NCI-H2227 treated with DMSO at 0.1 percent for 48 hours (cell line): ENCODE measurements at regions not wholly inside any gene's neighbourhood (a gene's known extent, or its start where the extent isn't known, plus 50 kb on each side); places are given as distances from the start of the nearest gene placed in this dataset.
"Not testable (repeated sequence)": the region's sequence is repeated elsewhere in the genome, so short reads cannot be mapped to it uniquely, and the experiment has no call there.

Source experiments
- DNase-seq: peaks from one replicate; lab custom pipeline; 2025; lab: John Stamatoyannopoulos, UW

GRCh38 chr4:79743014-79743413 lies 330.0 kb downstream of the ANTXR2 start:
- DNase-seq = no peak

- no peak for DNase-seq
Observed at GRCh38 chr4:79739912-79740311, 331.9 kb upstream of the GK2 start.

GRCh38 chr4:79723507-79723906 lies 315.5 kb upstream of the GK2 start:
- no peak for DNase-seq

DNA sequence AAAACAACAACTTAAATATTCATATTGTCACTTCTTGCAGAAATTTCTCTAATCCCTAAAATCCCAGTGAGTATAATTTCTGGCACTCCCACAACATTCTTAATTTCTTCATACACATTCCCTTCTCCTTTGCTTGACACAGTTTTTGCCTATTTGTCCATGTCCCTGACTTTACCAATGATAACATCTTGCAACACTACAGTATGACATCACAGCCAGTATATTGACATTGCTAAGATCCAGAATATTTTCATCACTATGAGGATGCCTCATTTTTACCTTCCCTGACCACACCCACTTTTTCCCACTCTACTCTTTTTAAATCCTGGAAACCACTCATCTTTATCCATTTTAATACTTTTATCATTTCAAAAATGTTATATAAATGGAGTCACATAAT lies 292.3 kb upstream of the GK2 start:
- DNase-seq = no peak

GRCh38 chr4:79697444-79697843 lies 289.4 kb upstream of the GK2 start:
- DNase-seq = no peak

- not testable (repeated sequence) for DNase-seq
Observed at GRCh38 chr4:79696534-79696933, 288.5 kb upstream of the GK2 start.

DNA sequence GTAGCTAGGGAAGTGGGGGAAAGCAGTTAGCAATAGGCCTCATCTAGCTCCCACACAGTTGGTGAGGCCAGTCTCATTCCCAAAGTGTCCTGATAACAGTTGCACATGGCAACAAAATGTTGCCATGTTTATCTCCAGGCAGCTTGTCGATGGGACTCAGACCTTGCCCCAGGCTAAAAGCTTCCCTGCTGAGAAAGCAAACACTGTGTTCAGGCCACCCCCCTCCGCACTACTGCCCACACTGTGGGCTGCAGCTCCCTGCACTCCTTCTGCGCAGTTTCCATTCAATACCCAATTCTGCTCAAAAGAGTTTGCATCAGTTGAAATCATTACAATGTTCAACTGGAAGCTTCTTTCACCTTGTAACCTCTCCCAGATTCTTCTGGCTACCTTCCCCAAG lies 287.8 kb upstream of the GK2 start:
- no peak for DNase-seq

DNA sequence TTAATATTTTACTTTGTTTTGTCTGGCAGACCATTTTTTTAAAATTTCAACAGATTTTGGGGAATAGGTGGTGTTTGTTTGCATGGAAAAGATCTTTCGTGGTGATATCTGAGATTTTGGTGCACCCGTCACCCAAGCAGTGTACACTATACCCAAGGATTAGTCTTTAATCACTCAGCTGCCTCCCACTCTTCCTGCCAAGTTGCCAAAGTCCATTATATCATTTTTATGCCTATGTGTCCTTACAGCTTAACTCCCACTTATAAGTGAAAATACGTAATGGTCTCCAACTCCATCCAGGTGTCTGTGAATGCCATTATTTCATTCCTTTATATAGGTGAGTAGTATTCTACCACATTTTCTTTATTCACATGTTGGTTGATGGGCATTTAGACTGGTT lies 281.7 kb upstream of the GK2 start:
- no peak for DNase-seq

DNA sequence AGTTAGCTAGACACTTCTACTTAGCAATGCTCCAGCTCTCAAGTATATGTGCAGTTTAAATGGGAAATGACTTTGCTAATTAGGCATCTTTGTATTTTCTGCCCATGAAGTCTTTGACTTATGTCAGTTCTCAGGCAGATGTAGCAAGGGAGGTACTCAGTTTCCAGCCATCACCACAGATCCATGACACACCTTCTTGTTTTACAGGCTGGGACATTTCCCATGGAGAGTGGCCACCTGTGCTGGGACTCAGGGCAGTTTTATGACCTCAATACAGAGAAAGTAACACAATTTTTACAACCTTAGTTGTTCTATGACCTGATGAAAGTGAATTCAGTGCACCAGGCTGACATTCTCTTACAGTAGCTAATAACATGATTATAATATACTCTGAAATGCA lies 280.7 kb upstream of the GK2 start:
- DNase-seq = no peak

DNA sequence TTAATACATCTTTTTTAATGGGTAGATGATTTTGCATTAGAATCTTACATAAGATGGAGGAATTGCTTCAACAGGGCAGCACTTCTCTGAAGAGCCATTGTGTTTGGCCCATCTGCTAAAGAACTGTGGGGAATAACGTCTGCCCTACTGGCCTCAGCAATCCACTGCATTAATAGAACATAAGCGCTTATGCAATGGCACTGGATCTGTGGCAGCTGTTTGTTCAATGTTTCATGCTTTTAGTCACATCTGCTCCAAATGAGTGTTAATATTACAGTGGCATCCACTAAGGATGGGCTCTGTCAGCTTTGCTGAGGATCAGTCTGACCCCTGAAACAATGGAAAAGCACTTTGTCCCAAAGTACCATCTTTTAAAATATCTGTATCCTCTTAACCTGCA lies 279.0 kb upstream of the GK2 start:
- peak; percentile 5 for DNase-seq

GRCh38 chr4:79685542-79685941 lies 277.5 kb upstream of the GK2 start:
- DNase-seq = no peak

GRCh38 chr4:79684516-79684915 lies 276.5 kb upstream of the GK2 start:
- no peak for DNase-seq

DNA sequence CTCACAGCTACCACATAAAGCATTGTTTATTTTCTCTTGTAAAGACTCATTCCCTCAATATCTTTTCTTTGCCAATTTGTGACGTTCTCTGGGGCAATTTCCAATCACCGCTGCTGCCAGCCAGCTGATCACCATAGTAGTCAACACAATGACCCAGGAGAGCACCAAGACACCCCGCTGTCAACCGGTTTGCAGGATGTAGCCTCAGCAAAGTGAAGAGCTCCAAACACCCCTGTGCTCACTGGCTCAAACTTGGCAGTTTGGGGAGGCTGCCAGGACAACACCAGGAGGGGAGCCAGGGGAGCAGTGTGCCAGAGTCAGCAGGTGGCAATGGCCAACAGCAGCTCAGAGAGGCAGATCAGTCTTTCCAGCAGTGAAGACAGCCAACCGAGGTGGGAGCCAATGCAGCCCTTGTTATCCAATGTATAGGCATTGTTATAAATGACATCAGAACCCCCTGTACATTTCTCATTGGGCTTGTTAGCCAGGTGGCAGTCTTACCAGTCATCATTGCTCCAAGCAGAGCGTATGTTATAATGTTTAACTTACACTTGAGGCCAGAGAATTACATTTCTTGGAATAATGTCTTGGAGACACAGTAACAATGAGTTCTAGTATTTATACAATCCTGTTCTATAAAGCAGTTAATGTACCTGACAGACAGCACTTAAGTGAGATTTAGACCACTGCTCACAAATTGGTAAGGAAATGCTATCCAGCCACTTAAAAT lies 274.9 kb upstream of the GK2 start:
- DNase-seq = no peak

DNA sequence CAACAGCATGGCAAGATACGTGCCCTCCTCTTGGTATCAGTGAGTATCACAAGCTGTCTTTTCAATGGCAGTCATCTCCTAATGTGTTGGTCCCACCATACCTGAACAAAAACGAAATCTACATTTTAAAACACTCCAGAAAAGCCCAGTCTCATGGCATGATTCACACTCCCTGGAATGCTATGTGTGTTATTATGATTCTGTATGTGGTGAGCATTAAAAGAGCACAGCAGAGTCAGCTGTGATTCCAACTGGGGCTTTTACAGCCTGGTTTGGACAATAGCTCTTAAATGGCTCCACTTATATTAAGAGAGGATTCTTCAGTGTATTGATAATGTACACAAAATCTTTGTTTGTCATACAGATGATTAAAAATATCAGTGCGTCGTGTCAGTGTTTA lies 274.1 kb upstream of the GK2 start:
- no peak for DNase-seq

GRCh38 chr4:79679859-79680258 lies 271.8 kb upstream of the GK2 start:
- no peak for DNase-seq

GRCh38 chr4:79678472-79679202 lies 270.6 kb upstream of the GK2 start:
- no peak for DNase-seq

DNA sequence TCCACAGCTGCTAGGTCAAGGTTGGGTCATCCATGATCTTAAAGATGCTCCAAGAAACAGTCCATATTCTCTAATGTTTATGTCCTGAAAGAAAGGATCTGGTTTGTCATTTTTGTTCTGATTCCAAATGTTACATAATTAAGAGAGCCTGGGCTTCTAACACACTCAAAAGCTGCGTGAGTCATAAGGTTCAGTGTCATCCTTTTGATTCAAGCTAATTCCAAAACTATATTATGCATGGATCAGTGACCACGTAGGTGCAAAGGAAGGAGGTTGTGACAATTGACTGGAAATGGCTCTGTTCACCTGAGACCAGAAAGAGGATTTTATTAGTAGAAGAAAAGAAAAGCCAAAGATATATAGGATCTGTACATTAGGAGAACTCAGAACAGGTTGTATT lies 268.7 kb upstream of the GK2 start:
- no peak for DNase-seq

- DNase-seq = not testable (repeated sequence)
Observed at GRCh38 chr4:79674906-79675305, 266.9 kb upstream of the GK2 start.

DNA sequence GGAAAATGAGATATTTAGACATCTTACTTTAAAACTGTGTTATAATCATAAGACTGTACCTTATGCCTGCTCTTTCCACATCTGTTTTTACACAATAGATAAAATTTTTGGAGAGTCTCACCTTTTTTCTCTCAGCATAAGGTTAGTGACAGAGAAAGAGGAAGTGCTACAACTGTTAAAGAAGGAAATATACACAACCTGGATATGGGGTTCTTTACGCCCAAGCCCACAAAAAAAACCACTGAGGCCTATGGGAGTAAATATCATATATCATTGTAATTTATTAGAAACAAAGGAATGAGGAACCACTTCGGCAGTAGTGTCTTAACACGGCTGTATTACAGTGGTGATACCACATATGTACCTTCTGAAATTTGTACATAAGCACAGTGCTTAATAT lies 265.9 kb upstream of the GK2 start:
- DNase-seq = no peak

DNA sequence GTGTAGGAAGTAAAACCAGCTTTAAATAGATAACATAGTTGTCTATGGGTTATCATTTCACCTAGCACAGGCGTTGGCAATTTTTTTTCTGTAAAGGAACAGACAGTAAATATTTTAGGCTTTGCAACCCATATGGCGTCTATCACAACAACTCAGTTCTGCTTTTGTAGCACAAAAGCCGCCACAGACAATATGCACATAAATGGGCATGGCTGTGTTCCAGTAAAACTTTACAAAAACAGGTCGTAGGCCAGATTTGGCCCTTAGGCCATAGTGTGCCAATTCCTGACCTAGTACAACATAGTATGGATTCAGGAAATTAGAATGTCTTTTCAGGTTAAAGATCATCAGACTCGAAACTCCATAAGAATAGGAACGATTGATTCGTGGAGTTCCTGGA lies 265.3 kb upstream of the GK2 start:
- DNase-seq = no peak

GRCh38 chr4:79666875-79667274 lies 258.8 kb upstream of the GK2 start:
- no peak for DNase-seq

GRCh38 chr4:79666112-79666511 lies 258.1 kb upstream of the GK2 start:
- no peak for DNase-seq

DNA sequence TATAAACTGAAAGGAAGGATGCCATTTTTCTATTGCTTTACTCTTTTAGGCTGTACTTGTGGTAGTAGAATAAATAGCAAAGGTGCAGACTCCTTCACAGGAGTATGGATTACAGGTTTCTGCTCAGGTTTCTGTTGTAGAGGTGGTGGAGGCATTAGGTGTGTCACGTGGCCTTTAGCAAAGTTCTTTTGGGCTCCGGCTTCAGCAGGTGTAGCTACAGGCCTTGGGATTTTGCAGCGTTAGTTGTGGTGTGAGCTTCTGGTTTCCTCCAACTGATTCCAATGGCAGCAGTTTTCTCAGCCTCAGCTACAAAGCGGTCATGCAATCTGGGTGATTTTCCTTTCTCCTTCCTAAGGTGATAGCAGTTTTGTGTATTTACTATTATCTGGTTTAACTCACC lies 255.8 kb upstream of the GK2 start:
- DNase-seq = no peak

- no peak for DNase-seq
Observed at GRCh38 chr4:79663141-79663540, 255.1 kb upstream of the GK2 start.
